ENCODE measurements at regions not wholly inside any gene's neighbourhood (a gene's known extent, or its start where the extent isn't known, plus 50 kb on each side); places are given as distances from the start of the nearest gene placed in this dataset.
"Not testable (repeated sequence)": the region's sequence is repeated elsewhere in the genome, so short reads cannot be mapped to it uniquely, and the experiment has no call there.

- DNase-seq (no peak), ATAC-seq (no peak)
- no peaks in the 10 kb centered on the region for H3K4me1 Mint-ChIP-seq
- peaks cover 7% of the 10 kb centered on the region for H3K9me3 Mint-ChIP-seq
- no peaks in the 10 kb centered on the region for H3K27me3 Mint-ChIP-seq
- H3K27ac Mint-ChIP-seq, result no peak overlapping the region
- no peak overlapping the region for H3K4me3 Mint-ChIP-seq
- no peaks in the 10 kb centered on the region for H3K36me3 Mint-ChIP-seq (ENCODE audit: low read depth)
Observed at GRCh38 chr11:23759489-23759888, 737.4 kb upstream of the LUZP2 start.

DNA sequence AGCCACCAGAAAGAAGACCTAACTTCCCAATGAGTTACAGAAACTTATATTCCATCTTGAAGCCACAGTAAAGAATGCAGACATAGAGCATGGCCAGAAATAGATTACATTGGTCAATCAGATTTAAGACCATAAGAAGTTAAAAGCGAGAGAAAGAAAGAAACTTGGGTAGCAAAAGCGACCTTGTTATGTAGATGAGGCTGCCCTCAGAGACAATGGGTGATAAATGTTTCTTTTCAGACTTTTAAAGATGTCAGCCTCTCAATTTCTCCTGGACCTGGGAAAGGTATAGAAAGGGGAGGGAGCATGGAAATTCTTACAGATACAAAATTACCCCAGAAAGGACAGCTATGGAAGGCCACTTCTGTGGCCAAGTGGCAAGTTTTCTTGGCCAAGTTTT, 732.6 kb upstream of the LUZP2 start:
- no peak overlapping the region for H3K4me3 Mint-ChIP-seq
- no peaks in the 10 kb centered on the region for H3K27me3 Mint-ChIP-seq
- ATAC-seq, result no peak
- no peaks in the 10 kb centered on the region for H3K9me3 Mint-ChIP-seq
- H3K27ac Mint-ChIP-seq, result no peak overlapping the region
- no peaks in the 10 kb centered on the region for H3K4me1 Mint-ChIP-seq
- H3K36me3 Mint-ChIP-seq (ENCODE audit: low read depth), result no peaks in the 10 kb centered on the region
- no peak for DNase-seq

DNA sequence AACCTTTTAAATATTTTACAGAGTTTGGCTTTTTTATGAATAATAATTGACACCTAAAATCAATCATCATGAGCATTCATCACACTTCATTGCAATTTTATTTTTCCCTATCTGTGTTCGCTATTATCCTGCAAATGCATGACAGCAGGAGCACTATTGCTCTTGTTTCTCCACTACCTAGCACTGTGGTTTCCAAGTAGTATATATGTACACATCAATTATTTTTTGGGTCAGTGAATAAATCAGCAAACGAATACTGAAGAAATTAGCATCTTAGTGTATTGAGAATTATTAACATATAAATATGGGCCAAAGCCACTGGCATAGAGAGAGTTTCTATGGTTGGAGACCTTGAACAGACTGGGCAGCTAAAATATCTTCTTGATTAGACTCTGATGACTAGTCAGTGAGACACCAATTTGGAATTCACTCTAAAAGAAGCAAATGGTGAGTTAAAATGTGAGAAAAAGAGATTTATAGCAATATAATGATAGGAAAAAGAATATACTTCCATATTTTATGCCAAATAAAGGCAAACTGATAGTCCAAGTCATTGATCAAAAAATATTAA, 731.1 kb upstream of the LUZP2 start:
- no peaks in the 10 kb centered on the region for H3K27me3 Mint-ChIP-seq
- no peak overlapping the region for H3K4me3 Mint-ChIP-seq
- no peaks in the 10 kb centered on the region for H3K9me3 Mint-ChIP-seq
- no peaks in the 10 kb centered on the region for H3K4me1 Mint-ChIP-seq
- DNase-seq (no peak), ATAC-seq (no peak)
- no peaks in the 10 kb centered on the region for H3K36me3 Mint-ChIP-seq (ENCODE audit: low read depth)
- no peak overlapping the region for H3K27ac Mint-ChIP-seq

DNA sequence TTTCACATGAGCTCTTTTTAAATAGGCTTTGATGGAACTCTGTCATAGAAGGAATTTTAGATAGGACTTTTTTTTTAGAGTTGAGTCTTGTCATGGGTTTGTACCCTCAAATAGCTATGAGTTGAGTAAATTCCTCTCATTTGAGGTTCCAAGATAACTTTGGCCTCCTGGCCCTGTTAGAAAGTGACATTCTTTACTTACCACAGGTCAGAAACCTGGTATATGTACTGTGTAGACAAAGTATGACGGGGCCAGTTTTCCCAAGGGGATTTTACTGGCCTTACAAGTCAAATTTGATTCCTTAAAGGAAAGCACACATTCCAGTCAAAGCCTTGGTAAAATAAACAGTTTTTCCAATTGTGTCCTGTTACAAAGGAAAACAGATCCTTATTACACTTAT, 729.3 kb upstream of the LUZP2 start:
- DNase-seq (no peak), ATAC-seq (no peak)
- Mint-ChIP-seq H3K4me3 (no peak overlapping the region), H3K9me3 (no peaks in the 10 kb centered on the region), H3K27ac (no peak overlapping the region), H3K4me1 (no peaks in the 10 kb centered on the region), H3K27me3 (no peaks in the 10 kb centered on the region), H3K36me3 (ENCODE audit: low read depth) (no peaks in the 10 kb centered on the region)

DNA sequence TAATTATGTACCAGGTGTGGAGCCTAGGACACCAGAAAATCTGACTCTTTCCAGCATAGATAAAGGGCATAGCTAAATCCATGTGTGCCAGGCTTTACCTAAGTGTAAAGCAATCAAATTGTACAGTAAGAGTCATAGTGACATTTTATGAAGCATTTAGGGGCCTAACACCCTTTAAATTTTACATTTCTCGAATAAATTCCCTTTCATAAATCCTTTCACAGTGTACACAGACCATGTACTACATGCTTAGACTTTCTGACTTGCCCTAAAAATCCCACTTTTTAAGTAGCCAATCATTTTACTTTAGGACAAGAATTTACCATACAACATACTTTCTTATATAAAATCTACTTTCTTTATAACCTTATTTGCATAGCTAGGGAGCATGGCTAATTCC, 727.6 kb upstream of the LUZP2 start:
- Mint-ChIP-seq H3K36me3 (ENCODE audit: low read depth) (no peaks in the 10 kb centered on the region), H3K27ac (no peak overlapping the region)
- no peak for ATAC-seq

DNA sequence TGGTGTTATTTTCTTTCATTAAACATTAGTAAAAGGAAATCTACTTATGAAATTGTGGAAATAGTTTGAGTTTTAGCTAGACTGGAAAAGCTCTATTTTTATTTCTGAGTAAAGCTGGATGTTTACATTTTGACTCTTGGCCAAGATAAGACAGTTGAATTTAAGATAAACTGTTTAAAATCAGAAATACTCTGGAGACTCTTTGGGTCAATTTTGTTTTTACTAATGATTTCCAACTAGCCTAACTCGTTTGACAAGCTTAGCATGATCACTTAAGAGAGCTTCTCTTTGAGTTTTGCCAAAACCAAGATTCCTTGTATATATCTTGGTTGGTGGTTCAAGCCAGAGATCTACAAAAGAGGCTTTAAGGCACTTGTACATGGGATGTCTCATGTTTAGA, 724.8 kb upstream of the LUZP2 start:
- Mint-ChIP-seq H3K4me3 (no peak overlapping the region), H3K4me1 (no peaks in the 10 kb centered on the region), H3K27me3 (no peaks in the 10 kb centered on the region), H3K9me3 (no peaks in the 10 kb centered on the region), H3K36me3 (ENCODE audit: low read depth) (no peaks in the 10 kb centered on the region), H3K27ac (no peak overlapping the region)
- ATAC-seq (no peak), DNase-seq (no peak)

More for the DNA sequence above, 727.6 kb upstream of the LUZP2 start:
- H3K4me3 Mint-ChIP-seq, result no peak overlapping the region
- no peaks in the 10 kb centered on the region for H3K4me1 Mint-ChIP-seq
- H3K9me3 Mint-ChIP-seq, result no peaks in the 10 kb centered on the region
- no peaks in the 10 kb centered on the region for H3K27me3 Mint-ChIP-seq
- DNase-seq, result no peak

GRCh38 chr11:23778971-23779370, 717.9 kb upstream of the LUZP2 start:
- Mint-ChIP-seq H3K27ac (no peak overlapping the region), H3K36me3 (ENCODE audit: low read depth) (no peaks in the 10 kb centered on the region), H3K4me3 (no peak overlapping the region), H3K27me3 (no peaks in the 10 kb centered on the region), H3K9me3 (peaks cover 8% of the 10 kb centered on the region), H3K4me1 (no peaks in the 10 kb centered on the region)
- ATAC-seq (no peak), DNase-seq (no peak)

DNA sequence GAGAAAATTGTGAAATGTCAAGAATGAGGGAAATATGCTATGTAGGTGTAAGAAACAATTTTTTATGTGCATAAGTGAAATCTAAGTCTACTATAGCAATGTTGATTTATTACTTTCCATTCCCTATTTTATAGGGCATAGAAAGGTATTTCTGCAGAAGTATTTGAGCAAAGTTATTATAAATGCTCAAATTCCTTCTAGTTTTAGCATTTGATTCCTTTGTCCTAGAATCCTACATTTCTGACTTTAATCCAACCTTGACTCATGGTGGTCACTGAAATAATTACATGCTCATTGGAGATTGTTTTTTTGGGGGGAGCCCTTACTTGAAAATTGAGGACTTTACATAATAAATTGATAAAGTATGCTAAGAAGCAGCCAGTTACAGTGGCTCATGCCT, 716.6 kb upstream of the LUZP2 start:
- H3K9me3 Mint-ChIP-seq, result peaks cover 8% of the 10 kb centered on the region
- ATAC-seq (no peak), DNase-seq (no peak)
- no peak overlapping the region for H3K4me3 Mint-ChIP-seq
- no peaks in the 10 kb centered on the region for H3K36me3 Mint-ChIP-seq (ENCODE audit: low read depth)
- no peaks in the 10 kb centered on the region for H3K4me1 Mint-ChIP-seq
- no peak overlapping the region for H3K27ac Mint-ChIP-seq
- H3K27me3 Mint-ChIP-seq, result no peaks in the 10 kb centered on the region

DNA sequence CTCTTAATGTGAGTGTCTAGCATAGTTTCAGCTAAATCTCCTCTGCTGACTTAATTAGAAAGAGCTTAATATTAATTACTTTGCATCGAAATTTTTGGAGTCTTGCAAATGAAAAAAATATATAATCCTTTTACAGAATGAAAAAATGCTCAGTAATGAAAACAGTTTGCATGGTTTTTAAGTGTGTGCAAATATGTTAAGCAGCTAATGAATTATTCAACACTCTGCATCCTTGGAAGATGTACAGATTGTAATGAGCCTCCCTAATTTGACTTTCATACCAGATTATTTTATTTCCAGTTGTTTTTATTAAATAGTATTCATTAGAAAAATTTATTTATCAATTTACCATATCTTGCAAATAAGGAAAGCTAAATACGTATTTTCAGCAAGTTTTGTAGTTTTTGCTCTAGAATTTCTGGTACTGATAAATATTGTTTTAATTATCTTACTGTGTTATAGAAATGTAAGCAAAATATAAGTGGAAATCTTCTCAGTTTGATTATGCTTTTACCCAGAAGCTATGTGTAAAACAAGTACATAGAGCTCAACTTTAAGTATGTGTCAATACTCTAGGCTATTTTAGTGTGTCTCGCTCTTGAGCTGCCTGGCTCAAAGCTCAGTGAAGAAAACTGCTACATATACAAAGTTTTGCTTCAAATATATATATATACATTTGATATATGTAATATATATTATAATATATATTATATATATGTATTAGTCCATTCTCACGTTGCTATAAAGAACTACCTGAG, 714.9 kb upstream of the LUZP2 start:
- H3K4me3 Mint-ChIP-seq, result no peak overlapping the region
- H3K27ac Mint-ChIP-seq, result no peak overlapping the region
- peaks cover 12% of the 10 kb centered on the region for H3K9me3 Mint-ChIP-seq
- no peaks in the 10 kb centered on the region for H3K27me3 Mint-ChIP-seq
- no peaks in the 10 kb centered on the region for H3K36me3 Mint-ChIP-seq (ENCODE audit: low read depth)
- no peak for ATAC-seq
- no peaks in the 10 kb centered on the region for H3K4me1 Mint-ChIP-seq
- DNase-seq, result no peak

DNA sequence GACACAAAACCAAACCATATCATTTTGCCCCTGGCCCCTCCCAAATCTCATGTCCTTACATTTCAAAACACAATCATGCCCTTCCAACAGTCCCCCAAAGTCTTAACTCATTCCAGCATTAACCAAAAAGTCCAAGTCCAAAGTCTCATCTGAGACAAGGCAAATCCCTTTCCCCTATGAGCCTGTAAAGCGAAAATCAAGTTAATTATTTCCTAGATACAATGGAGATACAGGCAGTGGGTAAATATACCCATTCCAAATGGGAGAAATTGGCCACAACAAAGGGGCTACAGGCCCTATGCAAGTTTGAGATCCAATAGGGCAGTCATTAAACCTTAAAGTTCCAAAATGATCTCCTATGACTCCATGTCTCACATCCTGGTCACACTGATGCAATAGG, 709.9 kb upstream of the LUZP2 start:
- not testable (repeated sequence) for H3K27ac Mint-ChIP-seq; H3K9me3 Mint-ChIP-seq; DNase-seq; H3K36me3 Mint-ChIP-seq (ENCODE audit: low read depth); H3K4me1 Mint-ChIP-seq; H3K4me3 Mint-ChIP-seq; ATAC-seq; H3K27me3 Mint-ChIP-seq

- DNase-seq (no peak), ATAC-seq (no peak)
- no peaks in the 10 kb centered on the region for H3K4me1 Mint-ChIP-seq
- H3K4me3 Mint-ChIP-seq, result no peak overlapping the region
- no peaks in the 10 kb centered on the region for H3K36me3 Mint-ChIP-seq (ENCODE audit: low read depth)
- H3K9me3 Mint-ChIP-seq, result peaks cover 4% of the 10 kb centered on the region
- no peak overlapping the region for H3K27ac Mint-ChIP-seq
- no peaks in the 10 kb centered on the region for H3K27me3 Mint-ChIP-seq
Observed at GRCh38 chr11:23789200-23789853, 707.5 kb upstream of the LUZP2 start.

DNA sequence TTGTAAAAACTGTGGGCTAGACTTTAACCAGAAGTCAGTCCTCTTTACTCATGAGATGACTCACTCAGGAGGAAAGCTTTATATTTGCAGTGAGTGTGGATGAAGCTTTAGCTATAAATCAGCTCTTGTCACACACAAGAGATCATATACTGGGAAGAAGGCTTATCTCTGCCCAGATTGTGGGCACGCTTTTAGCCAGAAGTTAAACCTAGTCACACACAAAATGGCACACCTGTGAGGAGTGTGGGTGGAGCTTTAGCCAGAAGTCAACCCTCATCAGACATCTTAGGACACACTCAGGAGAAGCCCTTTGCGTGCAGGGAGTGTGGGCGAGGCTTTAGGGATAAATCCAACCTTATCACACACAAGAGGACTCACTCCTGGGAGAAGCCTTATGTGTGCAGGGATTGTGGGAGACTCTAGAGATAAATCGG, 706.9 kb upstream of the LUZP2 start:
- H3K27ac Mint-ChIP-seq, result no peak overlapping the region
- H3K36me3 Mint-ChIP-seq (ENCODE audit: low read depth), result no peaks in the 10 kb centered on the region
- H3K4me3 Mint-ChIP-seq, result no peak overlapping the region
- DNase-seq (no peak), ATAC-seq (no peak)
- H3K9me3 Mint-ChIP-seq, result peaks cover 4% of the 10 kb centered on the region
- no peaks in the 10 kb centered on the region for H3K27me3 Mint-ChIP-seq
- no peaks in the 10 kb centered on the region for H3K4me1 Mint-ChIP-seq

DNA sequence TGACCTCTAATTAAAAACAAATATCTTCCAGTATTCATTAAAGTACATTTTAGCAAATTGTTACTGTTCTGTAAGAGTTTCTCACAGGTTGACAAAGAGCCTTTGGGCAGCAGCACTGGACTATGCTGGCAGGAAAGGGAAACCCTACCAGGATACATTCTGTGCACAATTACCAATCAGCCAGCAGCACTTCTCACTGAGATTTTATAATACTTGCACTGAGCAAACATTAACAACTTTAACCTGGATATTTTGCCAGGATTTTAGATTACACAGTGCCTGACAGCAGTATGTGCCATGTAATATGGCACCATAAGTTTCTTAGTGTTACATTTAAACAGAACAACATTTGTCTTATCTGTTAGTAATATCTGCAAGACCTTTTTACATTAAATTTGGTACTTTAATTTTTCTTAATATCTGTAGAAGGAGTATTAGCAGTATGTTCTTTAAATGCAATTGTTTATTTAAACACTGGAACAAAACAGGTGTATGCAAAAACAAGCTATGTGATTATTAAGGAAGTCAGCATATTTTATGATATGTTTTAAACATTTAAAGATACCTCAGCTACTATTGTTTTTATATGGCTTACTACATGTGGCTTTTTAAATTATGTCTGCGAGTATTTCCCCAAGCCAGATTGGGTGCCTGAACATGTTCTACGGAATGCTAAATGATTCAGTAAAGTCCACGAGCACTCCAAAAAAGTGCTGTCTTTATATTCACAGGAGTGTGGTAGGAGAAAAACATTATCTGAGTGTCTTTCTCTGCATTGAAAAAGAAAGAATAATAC, 699.0 kb upstream of the LUZP2 start:
- Mint-ChIP-seq H3K9me3 (no peaks in the 10 kb centered on the region), H3K27ac (no peak overlapping the region), H3K27me3 (no peaks in the 10 kb centered on the region), H3K4me1 (no peaks in the 10 kb centered on the region), H3K36me3 (ENCODE audit: low read depth) (no peaks in the 10 kb centered on the region), H3K4me3 (no peak overlapping the region)
- ATAC-seq (no peak), DNase-seq (no peak)

- not testable (repeated sequence) for H3K36me3 Mint-ChIP-seq (ENCODE audit: low read depth); H3K4me3 Mint-ChIP-seq; ATAC-seq; H3K9me3 Mint-ChIP-seq; DNase-seq; H3K27me3 Mint-ChIP-seq; H3K27ac Mint-ChIP-seq; H3K4me1 Mint-ChIP-seq
Observed at GRCh38 chr11:23834306-23834705, 662.5 kb upstream of the LUZP2 start.

DNA sequence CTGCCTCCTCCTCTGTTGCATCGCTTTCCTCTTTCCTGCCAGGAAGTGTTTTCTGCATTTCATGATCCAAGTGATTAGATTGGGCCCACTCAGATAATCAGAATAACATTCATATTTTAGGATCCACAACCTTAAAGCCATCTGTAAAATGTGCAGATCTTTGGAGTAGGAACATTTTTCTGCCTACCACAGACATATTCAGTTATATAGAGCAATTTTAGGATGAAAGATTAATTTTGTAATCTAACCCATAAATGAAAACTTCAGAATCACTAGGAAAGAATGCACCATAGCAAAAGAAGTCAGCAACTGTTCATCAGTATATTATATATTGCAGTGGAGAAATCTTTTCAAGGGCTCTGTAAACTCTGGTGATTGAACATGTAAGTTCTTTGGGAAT, 659.9 kb upstream of the LUZP2 start:
- H3K27me3 Mint-ChIP-seq, result no peaks in the 10 kb centered on the region
- H3K27ac Mint-ChIP-seq, result no peak overlapping the region
- H3K4me1 Mint-ChIP-seq, result no peaks in the 10 kb centered on the region
- no peak overlapping the region for H3K4me3 Mint-ChIP-seq
- H3K36me3 Mint-ChIP-seq (ENCODE audit: low read depth), result no peaks in the 10 kb centered on the region
- ATAC-seq (no peak), DNase-seq (no peak)
- H3K9me3 Mint-ChIP-seq, result peaks cover 7% of the 10 kb centered on the region
